ENCODE measurements at regions not wholly inside any gene's neighbourhood (a gene's known extent, or its start where the extent isn't known, plus 50 kb on each side); places are given as distances from the start of the nearest gene placed in this dataset.

GRCh38 chr13:84542348-84542747, 660.1 kb upstream of the SLITRK1 start:
- no peaks in the 10 kb centered on the region for H3K4me1 ChIP-seq (ENCODE audit: control insufficient read depth, insufficient read depth, low read length)
- H4K8ac ChIP-seq (ENCODE audit: low read depth in 2 of 2, low read length in 2 of 2): no peak overlapping the region
- POLR2A ChIA-PET (ENCODE audit: unreplicated experiment): no interaction called here
- no peak overlapping the region for H3K56ac ChIP-seq (ENCODE audit: extremely low read depth, insufficient read depth, low read length)
- WGBS, 2 experiments (ENCODE audit: extremely low coverage in 2 of 2, insufficient read length in 1 of 2): no CpG with 5 or more reads among the region's 1 CpG
- H2BK5ac ChIP-seq (ENCODE audit: low read depth, low read length, poor library complexity, severe bottlenecking): no peak overlapping the region
- no peak overlapping the region for H2AK5ac ChIP-seq (ENCODE audit: low read depth, low read length)
- dilution Hi-C loops (cut with HindIII; ENCODE audit: low sequenced_read_pairs, unreplicated experiment) (no loop called here), in situ Hi-C loops (cut with MboI; ENCODE audit: low sequenced_read_pairs) (no loop called here), intact Hi-C loops (cut with micrococcal nuclease) (no loop called here)
- no peak for DNase-seq
- H3K14ac ChIP-seq (replicated peaks; ENCODE audit: low read depth, low read length): no peak overlapping the region
- BruUV-seq (replicated peaks): no TSS peak
- no peak overlapping the region for H3K9ac ChIP-seq (ENCODE audit: low read depth, low read length)
- no peak overlapping the region for H3K4me2 ChIP-seq (ENCODE audit: low read depth, low read length)
- H3K9me1 ChIP-seq (ENCODE audit: insufficient read depth, low read length): no peaks in the 10 kb centered on the region
- CTCF ChIA-PET: no interaction called here
- TF ChIP-seq RFX5 (IDR thresholded peaks at IDR 0.05; ENCODE audit: low read depth, low read length) (no peak), CTCF (conservative IDR thresholded peaks at IDR 0.05; ENCODE audit: low read depth, low read length) (no peak)
- H4K5ac ChIP-seq (ENCODE audit: low read depth, low read length): no peak overlapping the region
- H4K20me1 ChIP-seq (ENCODE audit: insufficient read depth, low read length): no peaks in the 10 kb centered on the region
- H2BK15ac ChIP-seq (ENCODE audit: low read depth, low read length): no peak overlapping the region
- no peaks in the 10 kb centered on the region for H3K79me1 ChIP-seq (ENCODE audit: low read depth in 1 of 2, low read length in 2 of 2)
- H4K91ac ChIP-seq (ENCODE audit: insufficient read depth, low read depth, low read length): no peak overlapping the region
- H3K27ac ChIP-seq (ENCODE audit: insufficient read depth, low read length): no peak overlapping the region
- no peak overlapping the region for H3K4ac ChIP-seq (ENCODE audit: low read depth, low read length)
- H2AK9ac ChIP-seq (replicated peaks; ENCODE audit: low read depth, low read length, poor library complexity): no peak overlapping the region
- H2BK20ac ChIP-seq (ENCODE audit: low read depth, low read length): no peak overlapping the region
- no peak overlapping the region for H3K4me3 ChIP-seq (ENCODE audit: insufficient read depth, low read depth, low read length)
- H3K36me3 ChIP-seq (ENCODE audit: control insufficient read depth, insufficient read depth, low read length): no peaks in the 10 kb centered on the region
- no peak for ATAC-seq (ENCODE audit: low read depth)
- H2AFZ ChIP-seq (replicated peaks; ENCODE audit: low read length, poor library complexity): no peak overlapping the region
- no peak overlapping the region for H3K23ac ChIP-seq (ENCODE audit: low read depth, low read length)
- no peaks in the 10 kb centered on the region for H3K27me3 ChIP-seq (ENCODE audit: control insufficient read depth, insufficient read depth, low read length)
- no peaks in the 10 kb centered on the region for H3K9me3 ChIP-seq (ENCODE audit: control insufficient read depth, insufficient read depth, low read length)
- no peak overlapping the region for H2BK120ac ChIP-seq (ENCODE audit: low read depth, low read length)
- no peak overlapping the region for H3K18ac ChIP-seq (ENCODE audit: low read depth, low read length)

Measured in IMR-90 (cell line).